ENCODE measurements at regions not wholly inside any gene's neighbourhood (a gene's known extent, or its start where the extent isn't known, plus 50 kb on each side); places are given as distances from the start of the nearest gene placed in this dataset.
"Not testable (repeated sequence)": the region's sequence is repeated elsewhere in the genome, so short reads cannot be mapped to it uniquely, and the experiment has no call there.

GRCh38 chr5:148740966-148741742 is 85.3 kb upstream of the ADRB2 start:
- no peak for DNase-seq (ENCODE audit: extremely low read depth in 1 of 2, low read depth in 1 of 2)

GRCh38 chr5:148741766-148742165 is 84.6 kb upstream of the ADRB2 start:
- not testable (repeated sequence) for DNase-seq (ENCODE audit: extremely low read depth in 1 of 2, low read depth in 1 of 2)

GRCh38 chr5:148744380-148744779 is 82.0 kb upstream of the ADRB2 start:
- DNase-seq (ENCODE audit: extremely low read depth in 1 of 2, low read depth in 1 of 2) = not testable (repeated sequence)

- no peak for DNase-seq (ENCODE audit: extremely low read depth in 1 of 2, low read depth in 1 of 2)
Observed at GRCh38 chr5:148746826-148747535, 79.4 kb upstream of the ADRB2 start.

GRCh38 chr5:148747536-148747906 is 78.9 kb upstream of the ADRB2 start:
- no peak for DNase-seq (ENCODE audit: extremely low read depth in 1 of 2, low read depth in 1 of 2)

GRCh38 chr5:148748702-148749392 is 77.6 kb upstream of the ADRB2 start:
- DNase-seq (ENCODE audit: extremely low read depth in 1 of 2, low read depth in 1 of 2) = no peak

GRCh38 chr5:148750614-148751013 is 75.8 kb upstream of the ADRB2 start:
- no peak for DNase-seq (ENCODE audit: extremely low read depth in 1 of 2, low read depth in 1 of 2)

- DNase-seq (ENCODE audit: extremely low read depth in 1 of 2, low read depth in 1 of 2) = no peak
Observed at GRCh38 chr5:148751025-148751424, 75.4 kb upstream of the ADRB2 start.

GRCh38 chr5:148752375-148752774 is 74.0 kb upstream of the ADRB2 start:
- DNase-seq (ENCODE audit: extremely low read depth in 1 of 2, low read depth in 1 of 2) = not testable (repeated sequence)

GRCh38 chr5:148759101-148759500 is 67.3 kb upstream of the ADRB2 start:
- DNase-seq (ENCODE audit: extremely low read depth in 1 of 2, low read depth in 1 of 2) = no peak

GRCh38 chr5:148760945-148761638 is 65.3 kb upstream of the ADRB2 start:
- no peak for DNase-seq (ENCODE audit: extremely low read depth in 1 of 2, low read depth in 1 of 2)

GRCh38 chr5:148763996-148764395 is 62.4 kb upstream of the ADRB2 start:
- DNase-seq (ENCODE audit: extremely low read depth in 1 of 2, low read depth in 1 of 2) = no peak

GRCh38 chr5:148765061-148765460 is 61.4 kb upstream of the ADRB2 start:
- DNase-seq (ENCODE audit: extremely low read depth in 1 of 2, low read depth in 1 of 2) = no peak

GRCh38 chr5:148768806-148769415 is 57.5 kb upstream of the ADRB2 start:
- no peak for DNase-seq (ENCODE audit: extremely low read depth in 1 of 2, low read depth in 1 of 2)

- no peak for DNase-seq (ENCODE audit: extremely low read depth in 1 of 2, low read depth in 1 of 2)
Observed at GRCh38 chr5:148769941-148770340, 56.5 kb upstream of the ADRB2 start.

GRCh38 chr5:148774313-148774712 is 52.1 kb upstream of the ADRB2 start:
- DNase-seq (ENCODE audit: extremely low read depth in 1 of 2, low read depth in 1 of 2) = no peak

- DNase-seq (ENCODE audit: extremely low read depth in 1 of 2, low read depth in 1 of 2) = no peak
Observed at GRCh38 chr5:148776261-148776660, 50.1 kb upstream of the ADRB2 start.

Measured in activated CD8-positive, alpha-beta memory T cell treated with anti-CD3 and anti-CD28 coated beads for 1 hour (primary cell).